Stomach (tissue), 8 donors: ENCODE measurements at regions not wholly inside any gene's neighbourhood (a gene's known extent, or its start where the extent isn't known, plus 50 kb on each side); places are given as distances from the start of the nearest gene placed in this dataset.
A peak's percentile ranks its signal among the peaks of the same experiment; 100 is the strongest.

Source experiments
- DNase-seq, 2 donors: peaks; one replicate each; pipeline versions ENCODE4 v3.0.0 to v3.0.0-alpha.2; 2013 to 2019
- H3K27ac ChIP-seq, 5 donors: fragments of 200-600 bp in 4 of 5; sonication (generic) in 4 of 5; one replicate each; pipeline ENCODE4 v1.5.1; 2013 to 2019; ENCODE audit warnings: mild to moderate bottlenecking in 1 of 5, moderate library complexity in 1 of 5
- H3K27me3 ChIP-seq, 3 donors: fragments of 200-600 bp; sonication (generic); one replicate each; pipeline ENCODE4 v1.5.1; 2017 to 2019; ENCODE audit warnings: mixed run types in 1 of 3
- H3K36me3 ChIP-seq, 4 donors: fragments of 200-600 bp; sonication (generic); 1 replicate in 3 of 4; 2 replicates in 1 of 4; pipeline ENCODE4 v1.5.1; 2016 to 2019
- H3K4me1 ChIP-seq, 4 donors: fragments of 200-600 bp; sonication (generic); one replicate each; pipeline ENCODE4 v1.5.1; 2016 to 2019
- H3K4me3 ChIP-seq, 4 donors: fragments of 200-600 bp; sonication (generic) in 3 of 4; one replicate each; pipeline ENCODE4 v1.5.1; 2016 to 2019; ENCODE audit warnings: mild to moderate bottlenecking in 1 of 4
- H3K9me3 ChIP-seq, 4 donors: fragments of 200-600 bp; sonication (generic); one replicate each; pipeline ENCODE4 v1.5.1; 2016 to 2019
- CTCF ChIP-seq, 7 experiments: fragments of 450-650 bp in 4 of 7; fragments of 200-600 bp in 3 of 7; sonication (generic) in 3 of 7; IDR thresholded peaks; one replicate each; pipeline ENCODE4 v1.5.1; 2016 to 2019; ENCODE audit warnings: antibody characterized with exemption in 7 of 7, control low read depth in 2 of 7, mild to moderate bottlenecking in 1 of 7
- EP300 ChIP-seq: sonication (generic); formaldehyde crosslinking; IDR thresholded peaks from one replicate; pipeline ENCODE4 v1.6.1; 2017; ENCODE audit warnings: antibody characterized with exemption
- POLR2A ChIP-seq, 4 donors: fragments of 450-650 bp; IDR thresholded peaks; one replicate each; pipeline ENCODE4 v1.6.1; 2016; ENCODE audit warnings: antibody characterized with exemption in 4 of 4, control low read depth in 2 of 4, mild to moderate bottlenecking in 1 of 4, moderate library complexity in 1 of 4
- POLR2AphosphoS5 ChIP-seq, 3 donors: sonication (generic); formaldehyde crosslinking; IDR thresholded peaks; one replicate each; pipeline ENCODE4 v1.6.1; 2016; ENCODE audit warnings: antibody characterized with exemption in 3 of 3
- WGBS, 5 donors: extraction: QIAGEN DNeasy Blood & Tissue Kit in 3 of 5; methylation state at CpG; one replicate each; pipeline versions ENCODE4 v1.1.5 to v1.1.7; 2013 to 2018; 5-methylcytosine and 5-hydroxymethylcytosine counted together
- intact Hi-C: fragments of 100-400 bp; cut with DNase I; formaldehyde crosslinking; loops from one replicate; pipeline ENCODE4 v1.15.1; 2023; ENCODE audit warnings: low total_unique reads
- donor health status: healthy with polysubstance abuse.
- donor health status: Bipolar disorder and iron deficiency.
- donor health status: healthy.

GRCh38 chr9:106639873-106640568 is 222.9 kb upstream of the ZNF462 start:
- no peaks in the 10 kb centered on the region for H3K36me3 ChIP-seq
- intact Hi-C loops: loop anchor here (10.0 kb wide), 1 partner anchor 535 kb away; no protein-coding TSS in a partner anchor
- WGBS, 5 donors: 58 to 72% (median 64%) methylated on average over 4 of the region's 4 CpGs
- no peaks in the 10 kb centered on the region for H3K27me3 ChIP-seq
- no peak for DNase-seq
- H3K4me1 ChIP-seq: no peaks in the 10 kb centered on the region
- H3K27ac ChIP-seq: no peak overlapping the region
- no peak for TF ChIP-seq CTCF (IDR thresholded peaks at IDR 0.05)
- no peak for TF ChIP-seq EP300
- TF ChIP-seq POLR2AphosphoS5 (IDR thresholded peaks at IDR 0.05): no peak
- TF ChIP-seq POLR2A (IDR thresholded peaks at IDR 0.05): no peak
- no peak overlapping the region for H3K4me3 ChIP-seq
- H3K9me3 ChIP-seq: no peaks in the 10 kb centered on the region

- H3K27me3 ChIP-seq: no peaks in the 10 kb centered on the region
- H3K4me3 ChIP-seq: no peak overlapping the region
- WGBS, 5 donors: 77 to 87% (median 78%) methylated on average over 3 of the region's 3 CpGs
- H3K36me3 ChIP-seq: no peaks in the 10 kb centered on the region
- intact Hi-C loops: loop anchor here (10.0 kb wide), 1 partner anchor 531 kb away; no protein-coding TSS in a partner anchor
- no peak overlapping the region for H3K27ac ChIP-seq
- no peaks in the 10 kb centered on the region for H3K4me1 ChIP-seq
- no peak for DNase-seq
- TF ChIP-seq POLR2A (IDR thresholded peaks at IDR 0.05) (no peak), POLR2AphosphoS5 (IDR thresholded peaks at IDR 0.05) (no peak), EP300 (no peak), CTCF (IDR thresholded peaks at IDR 0.05) (no peak)
- no peaks in the 10 kb centered on the region for H3K9me3 ChIP-seq
Measured at GRCh38 chr9:106643211-106643930, 219.6 kb upstream of the ZNF462 start.

- Histone ChIP-seq H3K27ac (no peak overlapping the region), H3K4me3 (no peak overlapping the region), H3K27me3 (no peaks in the 10 kb centered on the region), H3K4me1 (no peaks in the 10 kb centered on the region), H3K9me3 (no peaks in the 10 kb centered on the region), H3K36me3 (no peaks in the 10 kb centered on the region)
- no peak for DNase-seq
- intact Hi-C loops: loop anchor here (10.0 kb wide), 1 partner anchor 530 kb away; no protein-coding TSS in a partner anchor
- 77 to 84% (median 80%) methylated on average over 3 of the region's 3 CpGs for WGBS, 5 donors
- TF ChIP-seq CTCF (IDR thresholded peaks at IDR 0.05): no peak
- TF ChIP-seq EP300: no peak
- no peak for TF ChIP-seq POLR2A (IDR thresholded peaks at IDR 0.05)
- TF ChIP-seq POLR2AphosphoS5 (IDR thresholded peaks at IDR 0.05): no peak
Measured at GRCh38 chr9:106644661-106645060, 218.3 kb upstream of the ZNF462 start.

GRCh38 chr9:106648799-106649198 is 214.2 kb upstream of the ZNF462 start:
- intact Hi-C loops: loop anchor here (10.0 kb wide), 1 partner anchor 526 kb away; no protein-coding TSS in a partner anchor
- no peaks in the 10 kb centered on the region for H3K4me1 ChIP-seq
- no peaks in the 10 kb centered on the region for H3K9me3 ChIP-seq
- WGBS, 5 donors: 23 to 33% (median 28%) methylated on average over 2 of the region's 2 CpGs
- H3K27me3 ChIP-seq: no peaks in the 10 kb centered on the region
- H3K27ac ChIP-seq: no peak overlapping the region
- TF ChIP-seq CTCF (IDR thresholded peaks at IDR 0.05) (peak in 2 of 7 experiments; percentile 9 to 19), POLR2AphosphoS5 (IDR thresholded peaks at IDR 0.05) (no peak)
- H3K36me3 ChIP-seq: no peaks in the 10 kb centered on the region
- no peak overlapping the region for H3K4me3 ChIP-seq
- DNase-seq: no peak
